Uterus (tissue), 2 donors: ENCODE measurements at regions not wholly inside any gene's neighbourhood (a gene's known extent, or its start where the extent isn't known, plus 50 kb on each side); places are given as distances from the start of the nearest gene placed in this dataset.

Experiments used
- POLR2A ChIP-seq, 2 donors: fragments of 450-650 bp; IDR thresholded peaks; one replicate each; pipeline ENCODE4 v1.6.1; 2016; ENCODE audit warnings: antibody characterized with exemption in 2 of 2, mild to moderate bottlenecking in 1 of 2, moderate library complexity in 1 of 2
- TF ChIP-seq, protein P1 (sequence below), 4 experiments: fragments of 200-600 bp in 2 of 4; fragments of 450-650 bp in 2 of 4; sonication (generic) in 2 of 4; IDR thresholded peaks; one replicate each; pipeline ENCODE4 v1.5.1; 2016 to 2019; ENCODE audit warnings: antibody characterized with exemption in 4 of 4, mild to moderate bottlenecking in 2 of 4, moderate library complexity in 1 of 4

GRCh38 chr22:34976474-34976873 is 89.5 kb upstream of the ISX start:
- TF ChIP-seq, protein P1, sequence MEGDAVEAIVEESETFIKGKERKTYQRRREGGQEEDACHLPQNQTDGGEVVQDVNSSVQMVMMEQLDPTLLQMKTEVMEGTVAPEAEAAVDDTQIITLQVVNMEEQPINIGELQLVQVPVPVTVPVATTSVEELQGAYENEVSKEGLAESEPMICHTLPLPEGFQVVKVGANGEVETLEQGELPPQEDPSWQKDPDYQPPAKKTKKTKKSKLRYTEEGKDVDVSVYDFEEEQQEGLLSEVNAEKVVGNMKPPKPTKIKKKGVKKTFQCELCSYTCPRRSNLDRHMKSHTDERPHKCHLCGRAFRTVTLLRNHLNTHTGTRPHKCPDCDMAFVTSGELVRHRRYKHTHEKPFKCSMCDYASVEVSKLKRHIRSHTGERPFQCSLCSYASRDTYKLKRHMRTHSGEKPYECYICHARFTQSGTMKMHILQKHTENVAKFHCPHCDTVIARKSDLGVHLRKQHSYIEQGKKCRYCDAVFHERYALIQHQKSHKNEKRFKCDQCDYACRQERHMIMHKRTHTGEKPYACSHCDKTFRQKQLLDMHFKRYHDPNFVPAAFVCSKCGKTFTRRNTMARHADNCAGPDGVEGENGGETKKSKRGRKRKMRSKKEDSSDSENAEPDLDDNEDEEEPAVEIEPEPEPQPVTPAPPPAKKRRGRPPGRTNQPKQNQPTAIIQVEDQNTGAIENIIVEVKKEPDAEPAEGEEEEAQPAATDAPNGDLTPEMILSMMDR (IDR thresholded peaks at IDR 0.05), result no peak
- no peak for TF ChIP-seq POLR2A (IDR thresholded peaks at IDR 0.05)
